ENCODE measurements at regions not wholly inside any gene's neighbourhood (a gene's known extent, or its start where the extent isn't known, plus 50 kb on each side); places are given as distances from the start of the nearest gene placed in this dataset.

- H3K27ac ChIP-seq (ENCODE audit: low read depth in 2 of 2, low read length in 1 of 2) = no peak overlapping the region
- no peaks in the 10 kb centered on the region for H3K79me2 ChIP-seq (ENCODE audit: insufficient read depth)
- H2AFZ ChIP-seq (ENCODE audit: low read depth) = no peak overlapping the region
- H3K4me3 ChIP-seq (ENCODE audit: low read depth in 2 of 2, low read length in 1 of 2) = no peak overlapping the region
- no peaks in the 10 kb centered on the region for H3K27me3 ChIP-seq (ENCODE audit: insufficient read depth)
- no peaks in the 10 kb centered on the region for H3K4me1 ChIP-seq (ENCODE audit: control insufficient read depth in 1 of 2, insufficient read depth in 2 of 2, low read depth in 1 of 2, low read length in 1 of 2)
- H3K9ac ChIP-seq = no peak overlapping the region
- DNase-seq = no peak
- 4% methylated on average over 2 of the region's 2 CpGs for WGBS (ENCODE audit: low lambda C conversion rate)
- no peaks in the 10 kb centered on the region for H3K36me3 ChIP-seq (replicated peaks in 1 of 2; ENCODE audit: control insufficient read depth in 1 of 2, insufficient read depth in 2 of 2, low read length in 1 of 2)
- TF ChIP-seq TCF12 (IDR thresholded peaks at IDR 0.05) (no peak), FOXM1 (IDR thresholded peaks at IDR 0.05; ENCODE audit: low read depth) (no peak), REST (IDR thresholded peaks at IDR 0.05; ENCODE audit: low read depth, low read length) (no peak), TAF1 (IDR thresholded peaks at IDR 0.05; ENCODE audit: borderline replicate concordance, low read depth, low read length) (no peak), ELF1 (IDR thresholded peaks at IDR 0.05) (no peak), IRF3 (IDR thresholded peaks at IDR 0.05; ENCODE audit: low read depth, low read length) (no peak), NFIC (IDR thresholded peaks at IDR 0.05; ENCODE audit: borderline replicate concordance) (no peak), EZH2phosphoT487 (IDR thresholded peaks at IDR 0.05; ENCODE audit: borderline replicate concordance, low read depth) (no peak), RAD21 (IDR thresholded peaks at IDR 0.05; ENCODE audit: low read length) (no peak), JUND (IDR thresholded peaks at IDR 0.05) (no peak)
- H3K9me2 ChIP-seq = no peaks in the 10 kb centered on the region
- no peaks in the 10 kb centered on the region for H3K9me3 ChIP-seq
- ChIA-PET CTCF (no interaction called here), POLR2A (no interaction called here)
- H4K20me1 ChIP-seq (ENCODE audit: insufficient read depth) = no peaks in the 10 kb centered on the region
- H3K4me2 ChIP-seq = no peak overlapping the region
- H3F3A ChIP-seq (replicated peaks; ENCODE audit: insufficient read depth) = no peaks in the 10 kb centered on the region
Measured at GRCh38 chr5:25301836-25302235, 657.1 kb upstream of the CDH10 start.

GRCh38 chr5:25295067-25295466 lies 650.3 kb upstream of the CDH10 start:
- no peaks in the 10 kb centered on the region for H3K36me3 ChIP-seq (replicated peaks in 1 of 2; ENCODE audit: control insufficient read depth in 1 of 2, insufficient read depth in 2 of 2, low read length in 1 of 2)
- no peaks in the 10 kb centered on the region for H4K20me1 ChIP-seq (ENCODE audit: insufficient read depth)
- H3K9me2 ChIP-seq = no peaks in the 10 kb centered on the region
- no peak overlapping the region for H3K27ac ChIP-seq (ENCODE audit: low read depth in 2 of 2, low read length in 1 of 2)
- CTCF ChIA-PET = interaction anchor here (1.6 kb wide), 1 partner anchor 10 kb away, joined by 3 read pairs; no protein-coding TSS in a partner anchor
- POLR2A ChIA-PET = no interaction called here
- no peak overlapping the region for H2AFZ ChIP-seq (ENCODE audit: low read depth)
- WGBS (ENCODE audit: low lambda C conversion rate) = 3% methylated on average over 3 of the region's 3 CpGs
- H3K9me3 ChIP-seq = no peaks in the 10 kb centered on the region
- H3K4me1 ChIP-seq (ENCODE audit: control insufficient read depth in 1 of 2, insufficient read depth in 2 of 2, low read depth in 1 of 2, low read length in 1 of 2) = no peaks in the 10 kb centered on the region
- H3K4me3 ChIP-seq (ENCODE audit: low read depth in 2 of 2, low read length in 1 of 2) = no peak overlapping the region
- no peaks in the 10 kb centered on the region for H3K27me3 ChIP-seq (ENCODE audit: insufficient read depth)
- no peaks in the 10 kb centered on the region for H3K79me2 ChIP-seq (ENCODE audit: insufficient read depth)
- no peak overlapping the region for H3K4me2 ChIP-seq
- H3F3A ChIP-seq (replicated peaks; ENCODE audit: insufficient read depth) = no peaks in the 10 kb centered on the region
- no peak for DNase-seq
- no peak overlapping the region for H3K9ac ChIP-seq
- no peak for TF ChIP-seq TEAD4 (IDR thresholded peaks at IDR 0.05; ENCODE audit: borderline replicate concordance, insufficient read depth)
- no peak for TF ChIP-seq EZH2phosphoT487 (IDR thresholded peaks at IDR 0.05; ENCODE audit: borderline replicate concordance, low read depth)
- TF ChIP-seq JUND (IDR thresholded peaks at IDR 0.05) = no peak
- TF ChIP-seq FOXJ3 (CRISPR knock-in tag; IDR thresholded peaks at IDR 0.05) = no peak
- no peak for TF ChIP-seq USF1 (IDR thresholded peaks at IDR 0.05; ENCODE audit: borderline replicate concordance, low read depth)
- no peak for TF ChIP-seq RXRA (IDR thresholded peaks at IDR 0.05; ENCODE audit: borderline replicate concordance, low read depth)
- TF ChIP-seq CHD2 (IDR thresholded peaks at IDR 0.05; ENCODE audit: low read length, partially characterized antibody) = no peak
- no peak for TF ChIP-seq SMC3 (IDR thresholded peaks at IDR 0.05; ENCODE audit: low read depth, low read length)
- TF ChIP-seq RFX5 (IDR thresholded peaks at IDR 0.05; ENCODE audit: low read length) = no peak
- TF ChIP-seq TAF1 (IDR thresholded peaks at IDR 0.05; ENCODE audit: borderline replicate concordance, low read depth, low read length) = no peak
- no peak for TF ChIP-seq NFIC (IDR thresholded peaks at IDR 0.05; ENCODE audit: borderline replicate concordance)
- no peak for TF ChIP-seq MXI1 (IDR thresholded peaks at IDR 0.05; ENCODE audit: low read depth, low read length)
- no peak for TF ChIP-seq GATA2 (CRISPR knock-in tag; IDR thresholded peaks at IDR 0.05)
- TF ChIP-seq GABPA (IDR thresholded peaks at IDR 0.05; ENCODE audit: low read depth) = no peak
- no peak for TF ChIP-seq MAX (IDR thresholded peaks at IDR 0.05; ENCODE audit: low read depth)
- TF ChIP-seq PBX3 (IDR thresholded peaks at IDR 0.05) = no peak

All from SK-N-SH (cell line).